HG02763 (cell line): ENCODE measurements at regions not wholly inside any gene's neighbourhood (a gene's known extent, or its start where the extent isn't known, plus 50 kb on each side); places are given as distances from the start of the nearest gene placed in this dataset.

Experiments used
- ATAC-seq: cut with Tn5 transposase; IDR thresholded peaks from one replicate; pipeline ENCODE4 v1.9.1; 2021; ENCODE audit warnings: mild to moderate bottlenecking, moderate library complexity; ENCODE audit not compliant: unreplicated experiment

GRCh38 chr7:156162451-156162850 lies 350.2 kb upstream of the SHH start:
- no peak for ATAC-seq

DNA sequence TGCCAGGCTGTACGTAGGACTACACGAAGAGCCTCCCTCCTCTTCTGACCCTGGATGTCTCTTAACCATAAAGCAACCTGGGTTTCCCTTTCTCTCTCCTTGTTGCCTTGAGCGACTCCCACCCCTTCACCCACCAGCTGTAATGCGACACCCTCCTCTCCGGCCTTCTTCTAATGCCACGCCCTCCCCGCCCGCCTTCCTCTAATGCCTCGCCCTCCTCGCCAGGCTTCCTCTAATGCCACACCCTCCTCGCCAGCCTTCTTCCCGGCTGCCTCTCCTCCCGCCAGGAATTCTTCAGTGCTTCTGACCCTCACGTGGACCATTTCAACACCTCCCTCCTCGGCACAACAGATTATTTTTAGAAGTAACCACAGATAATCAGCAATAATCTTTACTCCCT lies 348.5 kb upstream of the SHH start:
- ATAC-seq = no peak

DNA sequence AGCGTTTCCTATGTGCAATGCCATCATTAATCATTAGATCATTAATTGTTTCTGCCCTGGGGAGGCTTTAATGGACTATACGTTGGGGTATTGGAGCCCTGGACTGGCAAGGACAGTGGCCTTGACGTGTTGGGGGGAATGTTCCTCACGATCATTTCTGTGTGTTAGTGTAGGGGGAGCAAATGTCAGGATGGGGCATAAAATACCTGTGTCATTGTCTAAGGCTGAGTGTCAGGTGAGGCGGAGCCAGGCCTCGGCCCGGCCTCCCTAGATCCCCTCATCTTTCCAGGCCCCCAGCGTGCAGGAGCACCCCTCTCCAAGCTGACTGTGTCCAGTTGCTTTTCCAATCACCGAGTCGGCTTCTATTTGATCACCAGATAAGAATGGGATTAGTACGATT lies 346.4 kb upstream of the SHH start:
- ATAC-seq = no peak

DNA sequence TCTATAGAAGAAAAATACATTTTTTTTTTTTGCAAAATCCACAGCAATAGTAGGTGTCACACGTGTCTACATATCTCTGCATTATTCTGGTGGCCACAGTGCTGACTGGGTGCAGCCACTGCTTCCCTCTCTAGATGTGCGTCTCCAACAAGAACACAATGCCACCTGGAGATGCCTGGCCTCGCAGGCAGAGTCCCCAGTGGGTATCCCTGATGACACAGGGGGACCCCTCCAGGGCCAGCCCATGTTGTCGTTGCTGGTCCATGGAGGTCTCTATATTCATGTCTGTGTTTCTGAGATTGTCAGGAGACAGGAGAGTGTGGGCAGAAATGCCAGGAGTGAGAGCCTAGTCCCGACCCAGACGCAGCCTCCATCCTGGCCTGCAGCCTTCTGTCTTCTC lies 345.9 kb upstream of the SHH start:
- ATAC-seq = no peak

GRCh38 chr7:156157409-156158012 lies 345.2 kb upstream of the SHH start:
- no peak for ATAC-seq

DNA sequence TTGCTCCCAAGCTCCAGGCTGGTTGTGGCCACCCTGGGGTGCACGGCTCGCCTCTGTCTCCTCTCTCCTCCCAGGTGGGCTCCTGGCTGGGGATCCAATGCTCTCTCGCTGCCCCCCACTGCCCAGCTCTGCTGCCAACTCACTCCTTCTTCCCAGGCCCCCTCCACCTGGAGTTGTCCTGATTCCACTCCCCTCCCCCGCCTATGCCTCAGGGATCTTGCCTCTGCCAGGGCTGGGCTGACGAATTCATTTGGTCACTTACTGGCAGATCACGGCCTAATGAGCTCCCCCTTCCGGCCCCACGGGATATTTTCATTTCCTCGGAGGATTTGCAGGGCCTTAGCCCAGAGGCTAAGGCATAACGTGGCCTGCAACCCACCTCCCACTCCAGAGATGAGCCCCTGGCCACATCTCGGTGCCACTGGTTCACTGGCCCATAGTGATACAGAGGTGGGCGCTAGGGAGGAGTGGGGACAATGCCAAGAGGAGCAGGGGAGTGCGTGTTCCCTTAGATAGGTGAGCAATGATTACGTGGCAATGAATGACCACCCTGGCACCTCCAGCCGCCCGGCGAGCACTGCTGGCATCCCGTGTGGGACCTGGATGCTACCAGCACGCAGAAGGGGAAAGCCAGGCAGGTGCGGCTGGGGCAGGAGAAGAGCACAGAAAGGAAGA lies 344.6 kb upstream of the SHH start:
- ATAC-seq = no peak

DNA sequence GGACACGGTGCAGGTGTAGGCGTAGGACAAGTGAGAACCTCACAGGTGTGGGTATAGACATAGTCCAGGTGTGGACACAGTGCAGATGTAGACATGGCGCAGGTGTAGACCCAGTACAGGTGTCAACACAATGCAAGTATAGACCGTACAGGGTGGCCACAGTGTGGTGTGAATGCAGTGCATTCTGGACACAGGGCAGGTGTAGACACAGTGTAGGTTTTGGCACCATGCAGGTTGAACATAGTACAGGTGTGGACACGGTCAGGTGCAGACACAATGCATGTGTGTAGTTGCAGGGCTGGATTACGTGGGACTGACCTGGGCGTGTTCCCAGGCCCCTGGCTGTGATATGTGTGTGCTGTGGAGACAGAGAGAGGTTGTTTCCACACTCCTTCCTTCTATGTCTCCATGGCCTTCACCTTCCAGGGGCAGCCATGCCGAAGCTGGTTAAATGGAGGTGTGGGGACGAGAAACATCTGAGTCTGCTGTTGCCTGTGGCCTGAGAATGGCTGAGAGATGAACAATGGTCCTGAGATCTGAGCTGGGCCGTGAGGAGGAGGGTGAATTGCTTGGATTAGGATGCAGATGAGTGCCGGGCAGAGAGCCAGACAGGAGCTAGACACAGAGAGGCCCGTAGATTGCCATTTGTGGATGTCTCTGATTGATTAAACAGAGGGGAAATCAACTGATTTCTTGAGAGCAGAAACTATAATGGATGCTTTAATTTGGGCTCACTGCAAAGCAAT lies 343.9 kb upstream of the SHH start:
- ATAC-seq = no peak

DNA sequence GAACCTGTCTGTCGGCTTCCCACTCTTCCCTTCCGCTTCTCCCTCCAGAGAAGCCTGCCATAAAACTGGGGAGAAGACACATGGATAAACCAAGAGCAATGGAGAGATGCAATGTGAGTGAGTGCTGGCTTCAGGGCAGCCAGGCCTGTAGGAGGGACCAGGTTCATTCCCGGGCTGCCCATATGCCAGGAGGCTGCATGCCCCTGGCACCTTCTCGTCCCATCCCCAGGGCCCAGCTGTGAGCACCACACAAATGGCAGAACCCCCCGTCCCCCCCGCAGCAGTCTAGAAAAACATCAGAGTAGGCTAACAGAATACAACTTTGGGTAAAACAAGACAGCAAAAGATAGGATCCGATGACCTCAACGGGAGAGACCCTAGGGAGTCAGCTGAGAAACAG lies 341.3 kb upstream of the SHH start:
- no peak for ATAC-seq

GRCh38 chr7:156152390-156152789 lies 340.1 kb upstream of the SHH start:
- no peak for ATAC-seq

GRCh38 chr7:156151658-156152057 lies 339.4 kb upstream of the SHH start:
- ATAC-seq = no peak

GRCh38 chr7:156151078-156151477 lies 338.8 kb upstream of the SHH start:
- ATAC-seq = no peak

GRCh38 chr7:156148995-156149394 lies 336.7 kb upstream of the SHH start:
- no peak for ATAC-seq

DNA sequence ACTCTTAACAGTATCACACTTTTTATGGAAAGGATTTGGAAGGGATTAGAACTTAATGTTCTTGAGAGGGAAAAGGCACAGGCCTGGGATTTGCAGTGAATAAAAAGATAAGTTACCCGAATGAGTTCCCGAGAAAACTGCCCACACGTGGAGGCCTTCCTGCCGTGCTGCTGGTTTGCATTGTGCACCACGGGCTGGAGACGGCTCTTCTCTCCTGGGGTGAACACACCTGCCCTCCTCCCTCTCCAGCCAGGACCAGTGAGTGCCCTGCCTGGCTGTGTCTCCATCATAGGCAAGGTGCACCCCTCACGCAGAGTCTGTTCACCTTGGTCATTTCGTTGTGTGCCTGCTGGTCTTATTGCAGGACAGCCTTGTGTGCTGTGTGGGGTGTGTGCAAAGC lies 336.3 kb upstream of the SHH start:
- ATAC-seq = no peak

GRCh38 chr7:156147756-156148504 lies 335.7 kb upstream of the SHH start:
- no peak for ATAC-seq

DNA sequence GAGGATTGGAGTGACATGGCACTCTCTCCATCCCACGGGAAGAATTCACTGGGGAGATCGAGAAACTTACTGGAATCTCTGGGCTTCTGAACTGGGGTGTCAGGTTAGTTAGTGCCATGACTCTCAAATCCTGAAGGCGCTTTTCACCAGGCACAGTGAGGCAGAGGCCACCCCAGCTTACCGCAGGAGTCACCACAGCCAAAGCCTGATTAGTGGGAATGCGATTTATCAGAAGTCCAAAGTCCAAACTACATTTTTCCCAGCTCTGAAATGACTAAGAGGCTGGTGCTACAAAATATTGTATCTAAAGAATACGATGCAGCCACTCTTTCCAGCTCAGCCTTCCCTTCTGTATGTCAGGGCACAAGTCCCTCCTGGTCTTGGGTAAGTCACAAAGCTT lies 334.8 kb upstream of the SHH start:
- ATAC-seq = no peak

DNA sequence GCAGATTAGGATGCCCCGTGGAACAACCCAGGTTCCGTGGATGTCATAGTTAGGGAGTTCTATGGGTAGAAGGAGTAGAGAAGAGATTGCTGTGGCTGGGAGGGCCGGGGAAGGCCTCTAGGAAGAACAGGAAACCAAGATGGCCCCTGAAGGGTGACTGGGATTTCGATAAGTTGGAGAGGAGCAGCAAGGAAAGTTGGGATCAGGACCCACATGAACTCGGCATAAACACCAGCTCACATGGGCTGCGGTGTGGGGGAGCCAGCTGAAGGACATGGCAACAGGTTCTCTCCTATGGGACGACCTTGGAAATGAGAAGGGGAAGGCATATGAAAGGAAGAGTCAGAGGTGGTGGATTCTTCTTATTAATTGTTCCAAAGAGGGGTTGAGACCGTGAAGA lies 333.7 kb upstream of the SHH start:
- ATAC-seq = no peak

DNA sequence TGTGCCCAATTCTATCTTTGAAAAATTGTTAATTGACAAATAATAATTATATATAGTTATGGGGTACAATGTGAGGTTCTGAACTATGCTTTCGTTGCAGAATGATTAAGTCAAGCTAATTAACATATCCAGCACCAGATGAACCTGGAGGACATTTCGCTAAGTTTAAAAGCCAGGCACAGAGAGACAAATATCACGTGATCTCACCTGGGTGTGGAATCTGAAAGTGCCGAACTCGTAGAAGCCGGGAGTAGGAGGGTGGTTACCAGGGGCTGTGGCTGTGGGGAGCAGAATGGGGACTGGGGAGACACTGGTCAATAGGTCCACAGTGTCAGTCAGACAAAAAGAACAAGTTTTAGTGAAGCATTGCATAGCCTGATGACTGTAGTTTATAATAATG lies 332.9 kb upstream of the SHH start:
- ATAC-seq = no peak

DNA sequence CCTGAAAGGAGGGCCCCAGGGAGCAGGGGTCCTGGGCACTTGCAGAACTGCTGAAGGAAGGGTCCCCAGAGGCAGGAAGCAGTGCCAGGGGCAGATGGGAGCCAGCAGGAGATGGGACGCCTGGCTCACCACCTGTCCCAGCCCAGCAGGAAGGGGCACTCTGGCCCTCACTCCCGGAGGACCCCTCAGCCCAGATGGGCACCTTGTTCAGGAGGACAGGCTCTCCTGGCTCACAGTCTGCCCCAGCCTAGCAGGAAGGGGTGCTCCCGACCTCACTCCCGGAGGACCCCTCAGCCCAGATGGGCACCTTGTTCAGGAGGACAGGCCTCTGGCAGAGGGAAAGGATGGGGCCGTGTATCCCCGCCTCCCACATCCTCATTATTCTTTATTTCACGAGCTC lies 331.4 kb upstream of the SHH start:
- no peak for ATAC-seq

DNA sequence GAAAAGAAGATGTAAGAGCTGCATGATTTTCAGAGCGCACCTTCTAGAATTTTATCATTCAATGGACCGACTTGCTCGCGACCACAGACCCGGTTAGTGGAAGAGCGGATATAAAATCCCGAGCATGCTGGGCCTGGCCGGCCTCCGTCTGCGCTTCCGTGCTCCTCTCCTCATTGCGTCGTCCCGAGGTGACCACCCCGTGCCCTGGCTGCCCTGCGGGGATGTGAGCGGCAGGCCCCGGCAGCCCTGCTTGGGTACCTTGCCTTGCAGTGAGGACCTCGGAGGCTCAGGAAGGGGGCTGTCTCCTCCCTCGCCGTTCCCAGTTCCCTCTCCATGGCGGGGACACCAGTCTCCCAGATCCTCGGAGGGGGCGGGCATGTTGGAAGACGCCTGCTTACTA lies 330.9 kb upstream of the SHH start:
- no peak for ATAC-seq

DNA sequence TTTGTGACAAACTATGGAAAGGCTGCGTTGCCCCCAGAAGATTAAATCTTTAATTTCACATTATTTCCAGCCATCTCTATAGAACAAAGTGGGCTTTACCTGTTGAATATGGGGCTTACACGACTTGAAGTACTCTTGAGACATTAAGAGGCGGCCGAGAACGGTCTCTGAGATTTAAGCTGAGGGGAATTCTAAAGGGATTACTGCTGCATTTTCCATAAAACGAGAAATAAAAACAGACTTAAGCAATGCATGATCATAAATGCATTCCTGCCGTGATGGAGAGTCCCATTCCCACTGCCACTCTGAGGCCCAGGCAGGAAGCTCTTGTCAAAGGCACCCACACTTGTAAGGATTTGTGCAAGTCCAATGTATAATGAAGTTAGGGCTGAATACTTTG lies 329.7 kb upstream of the SHH start:
- no peak for ATAC-seq

GRCh38 chr7:156140896-156141295 lies 328.6 kb upstream of the SHH start:
- ATAC-seq = no peak

- ATAC-seq = no peak
These were observed 328.2 kb upstream of the SHH start for GRCh38 chr7:156140447-156140846.
